ENCODE measurements at regions not wholly inside any gene's neighbourhood (a gene's known extent, or its start where the extent isn't known, plus 50 kb on each side); places are given as distances from the start of the nearest gene placed in this dataset.

DNA sequence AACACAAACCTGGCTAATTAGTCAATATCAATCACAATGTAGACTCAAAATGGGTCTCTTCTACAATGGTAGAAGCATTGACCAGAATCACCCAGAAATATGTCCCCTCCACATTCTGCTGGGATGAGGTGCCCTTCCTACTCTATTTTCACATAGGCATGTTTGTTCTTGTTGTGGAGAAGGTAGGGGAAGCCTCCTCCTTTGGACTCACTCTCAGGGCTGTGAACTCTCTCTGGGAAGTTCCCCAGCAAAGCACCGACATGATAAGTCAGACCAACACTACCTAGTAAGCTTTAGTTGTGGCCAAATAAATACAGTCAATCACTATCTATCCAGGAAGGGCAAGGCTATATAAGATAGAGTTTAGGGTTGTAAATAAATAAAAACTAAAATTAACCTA, 194.5 kb upstream of the UBL3 start:
- H3K27ac ChIP-seq (ENCODE audit: low read depth in 1 of 2, low read length in 2 of 2): no peak overlapping the region
- ChIA-PET CTCF (no interaction called here), POLR2A (no interaction called here)
- Mint-ChIP-seq H3K27me3 (peaks cover 5% of the 10 kb centered on the region), H3K27ac (no peak overlapping the region), H3K4me3 (no peak overlapping the region), H3K9me3 (no peaks in the 10 kb centered on the region), H3K4me1 (ENCODE audit: low read depth) (peaks cover 6% of the 10 kb centered on the region), H3K36me3 (ENCODE audit: low read depth) (no peaks in the 10 kb centered on the region)
- intact Hi-C loops (cut with DNase I, micrococcal nuclease): no loop called here
- H3K4me1 ChIP-seq (ENCODE audit: insufficient read depth, low read length): peaks cover 4% of the 10 kb centered on the region
- DNase-seq (no peak), ATAC-seq (ENCODE audit: poor library complexity) (no peak)
- no peak overlapping the region for H3K4me3 ChIP-seq (ENCODE audit: low read length)
- H3K9me3 ChIP-seq (ENCODE audit: control insufficient read depth in 1 of 2, insufficient read depth in 1 of 2, low read length in 2 of 2): no peaks in the 10 kb centered on the region
- no peaks in the 10 kb centered on the region for H3K36me3 ChIP-seq (ENCODE audit: insufficient read depth, low read length)
- no peaks in the 10 kb centered on the region for H3K27me3 ChIP-seq (ENCODE audit: control insufficient read depth in 1 of 2, insufficient read depth in 2 of 2, low read length in 2 of 2)
- TF ChIP-seq, protein P1, sequence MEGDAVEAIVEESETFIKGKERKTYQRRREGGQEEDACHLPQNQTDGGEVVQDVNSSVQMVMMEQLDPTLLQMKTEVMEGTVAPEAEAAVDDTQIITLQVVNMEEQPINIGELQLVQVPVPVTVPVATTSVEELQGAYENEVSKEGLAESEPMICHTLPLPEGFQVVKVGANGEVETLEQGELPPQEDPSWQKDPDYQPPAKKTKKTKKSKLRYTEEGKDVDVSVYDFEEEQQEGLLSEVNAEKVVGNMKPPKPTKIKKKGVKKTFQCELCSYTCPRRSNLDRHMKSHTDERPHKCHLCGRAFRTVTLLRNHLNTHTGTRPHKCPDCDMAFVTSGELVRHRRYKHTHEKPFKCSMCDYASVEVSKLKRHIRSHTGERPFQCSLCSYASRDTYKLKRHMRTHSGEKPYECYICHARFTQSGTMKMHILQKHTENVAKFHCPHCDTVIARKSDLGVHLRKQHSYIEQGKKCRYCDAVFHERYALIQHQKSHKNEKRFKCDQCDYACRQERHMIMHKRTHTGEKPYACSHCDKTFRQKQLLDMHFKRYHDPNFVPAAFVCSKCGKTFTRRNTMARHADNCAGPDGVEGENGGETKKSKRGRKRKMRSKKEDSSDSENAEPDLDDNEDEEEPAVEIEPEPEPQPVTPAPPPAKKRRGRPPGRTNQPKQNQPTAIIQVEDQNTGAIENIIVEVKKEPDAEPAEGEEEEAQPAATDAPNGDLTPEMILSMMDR (IDR thresholded peaks at IDR 0.05): no peak

DNA sequence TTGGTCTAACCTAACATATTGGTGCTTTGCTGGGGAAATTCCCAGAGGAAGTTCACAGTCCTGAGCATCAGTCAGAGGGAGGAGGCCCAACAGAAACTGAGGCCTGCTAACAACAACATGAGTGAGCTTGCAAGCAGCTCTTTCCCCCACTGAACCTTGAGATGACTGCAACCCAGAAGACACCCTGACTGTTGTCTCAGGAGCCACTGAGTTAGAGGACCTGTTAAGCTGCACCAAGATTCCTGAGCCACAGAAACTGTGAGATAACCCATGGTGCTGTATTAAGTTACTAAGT, 193.2 kb upstream of the UBL3 start:
- no peak overlapping the region for H3K4me3 ChIP-seq (ENCODE audit: low read length)
- TF ChIP-seq, protein P1 (IDR thresholded peaks at IDR 0.05): no peak
- H3K27ac ChIP-seq (ENCODE audit: low read depth in 1 of 2, low read length in 2 of 2): no peak overlapping the region
- DNase-seq: no peak
- peaks cover 0 to 2% of the 10 kb centered on the region in 2 experiments for H3K27me3 ChIP-seq (ENCODE audit: control insufficient read depth in 1 of 2, insufficient read depth in 2 of 2, low read length in 2 of 2)
- H3K36me3 ChIP-seq (ENCODE audit: insufficient read depth, low read length): no peaks in the 10 kb centered on the region
- peaks cover 6% of the 10 kb centered on the region for H3K4me1 Mint-ChIP-seq (ENCODE audit: low read depth)
- H3K36me3 Mint-ChIP-seq (ENCODE audit: low read depth): no peaks in the 10 kb centered on the region
- no peaks in the 10 kb centered on the region for H3K9me3 Mint-ChIP-seq
- H3K27me3 Mint-ChIP-seq: peaks cover 9% of the 10 kb centered on the region
- intact Hi-C loops (cut with DNase I, micrococcal nuclease): no loop called here
- no peak overlapping the region for H3K4me3 Mint-ChIP-seq
- CTCF ChIA-PET: no interaction called here
- ATAC-seq (ENCODE audit: poor library complexity): no peak
- POLR2A ChIA-PET: no interaction called here
- peaks cover 4% of the 10 kb centered on the region for H3K4me1 ChIP-seq (ENCODE audit: insufficient read depth, low read length)
- H3K9me3 ChIP-seq (ENCODE audit: control insufficient read depth in 1 of 2, insufficient read depth in 1 of 2, low read length in 2 of 2): no peaks in the 10 kb centered on the region
- H3K27ac Mint-ChIP-seq: no peak overlapping the region

DNA sequence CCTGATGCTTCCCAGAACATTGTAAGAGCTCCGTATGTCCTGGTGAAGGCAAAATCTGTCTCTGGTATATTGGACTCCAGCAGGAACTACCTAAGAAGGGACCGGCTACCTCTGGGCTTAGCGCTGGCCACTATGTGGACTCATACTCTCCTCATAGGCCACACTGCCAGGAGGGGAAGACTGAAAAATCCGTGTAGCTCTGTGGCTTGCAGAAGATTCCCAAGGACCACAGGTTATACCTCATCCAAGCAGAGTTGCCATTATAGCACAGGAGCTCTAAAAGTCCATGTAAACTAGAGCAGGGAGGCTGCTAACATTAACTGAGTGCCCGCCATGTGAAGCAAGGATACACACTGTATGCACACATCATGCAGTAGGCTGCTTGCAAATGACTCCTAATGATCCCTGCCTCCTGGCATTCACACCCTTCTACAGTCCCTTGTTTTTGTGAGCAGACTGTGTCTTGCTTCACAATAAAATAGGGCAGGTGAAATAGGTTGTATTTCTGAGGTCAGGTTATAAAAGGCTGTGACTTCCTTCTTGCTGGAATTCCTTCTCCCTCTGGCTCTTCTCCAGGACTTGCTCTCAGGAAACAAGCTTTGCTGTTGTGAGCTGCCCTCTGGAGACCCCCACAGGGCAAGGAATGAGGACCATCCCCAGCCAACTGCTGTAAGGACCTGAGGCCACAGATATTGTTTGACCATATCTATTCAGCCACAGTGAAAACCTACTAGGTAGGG, 192.6 kb upstream of the UBL3 start:
- Mint-ChIP-seq H3K4me1 (ENCODE audit: low read depth) (peaks cover 6% of the 10 kb centered on the region), H3K27ac (no peak overlapping the region), H3K36me3 (ENCODE audit: low read depth) (no peaks in the 10 kb centered on the region), H3K4me3 (no peak overlapping the region), H3K27me3 (peaks cover 9% of the 10 kb centered on the region), H3K9me3 (no peaks in the 10 kb centered on the region)
- no peak overlapping the region for H3K27ac ChIP-seq (ENCODE audit: low read depth in 1 of 2, low read length in 2 of 2)
- CTCF ChIA-PET: no interaction called here
- no peak for ATAC-seq (ENCODE audit: poor library complexity)
- intact Hi-C loops (cut with DNase I, micrococcal nuclease): no loop called here
- H3K36me3 ChIP-seq (ENCODE audit: insufficient read depth, low read length): no peaks in the 10 kb centered on the region
- H3K4me3 ChIP-seq (ENCODE audit: low read length): no peak overlapping the region
- no peak for DNase-seq
- no peaks in the 10 kb centered on the region for H3K9me3 ChIP-seq (ENCODE audit: control insufficient read depth in 1 of 2, insufficient read depth in 1 of 2, low read length in 2 of 2)
- POLR2A ChIA-PET: no interaction called here
- TF ChIP-seq, protein P1 (IDR thresholded peaks at IDR 0.05): no peak
- H3K27me3 ChIP-seq (ENCODE audit: control insufficient read depth in 1 of 2, insufficient read depth in 2 of 2, low read length in 2 of 2): peaks cover 0 to 2% of the 10 kb centered on the region in 2 experiments
- H3K4me1 ChIP-seq (ENCODE audit: insufficient read depth, low read length): peaks cover 4% of the 10 kb centered on the region
